Epithelial cell of esophagus (primary cell): ENCODE measurements at regions not wholly inside any gene's neighbourhood (a gene's known extent, or its start where the extent isn't known, plus 50 kb on each side); places are given as distances from the start of the nearest gene placed in this dataset.

Experiments
- DNase-seq: peaks from one replicate; pipeline ENCODE4 v3.0.0; 2010; ENCODE audit warnings: low read depth
- H3K4me3 ChIP-seq: 2 replicates; pipeline ENCODE4 v1.5.1; 2011; ENCODE audit warnings: mild to moderate bottlenecking, low read length, control low read depth
- TF ChIP-seq, protein P1 (sequence below): IDR thresholded peaks from 2 replicates; pipeline ENCODE4 v1.5.1; 2011; ENCODE audit warnings: low read depth, mild to moderate bottlenecking, low read length, control low read depth, inconsistent platforms; ENCODE audit not compliant: insufficient read depth; ENCODE audit errors: missing control alignments

DNA sequence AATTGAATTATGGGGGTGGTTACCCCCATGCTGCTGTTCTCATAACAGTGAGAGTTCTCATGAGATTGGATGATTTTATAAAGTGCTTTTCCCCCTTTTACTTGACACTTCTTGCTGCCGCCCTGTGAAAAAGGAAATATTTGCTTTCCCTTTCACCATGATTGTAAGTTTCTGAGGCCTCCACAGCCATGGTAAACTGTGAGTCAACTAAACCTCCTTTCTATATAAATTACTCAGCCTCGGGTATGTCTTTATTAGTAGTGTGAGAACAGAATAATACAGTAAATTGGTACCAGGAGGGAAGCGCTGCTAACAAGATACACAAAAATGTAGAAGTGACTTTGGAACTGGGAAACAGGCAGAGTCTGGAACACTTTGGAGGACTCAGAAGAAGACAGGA is 1070.8 kb downstream of the FAM133A start:
- TF ChIP-seq, protein P1, sequence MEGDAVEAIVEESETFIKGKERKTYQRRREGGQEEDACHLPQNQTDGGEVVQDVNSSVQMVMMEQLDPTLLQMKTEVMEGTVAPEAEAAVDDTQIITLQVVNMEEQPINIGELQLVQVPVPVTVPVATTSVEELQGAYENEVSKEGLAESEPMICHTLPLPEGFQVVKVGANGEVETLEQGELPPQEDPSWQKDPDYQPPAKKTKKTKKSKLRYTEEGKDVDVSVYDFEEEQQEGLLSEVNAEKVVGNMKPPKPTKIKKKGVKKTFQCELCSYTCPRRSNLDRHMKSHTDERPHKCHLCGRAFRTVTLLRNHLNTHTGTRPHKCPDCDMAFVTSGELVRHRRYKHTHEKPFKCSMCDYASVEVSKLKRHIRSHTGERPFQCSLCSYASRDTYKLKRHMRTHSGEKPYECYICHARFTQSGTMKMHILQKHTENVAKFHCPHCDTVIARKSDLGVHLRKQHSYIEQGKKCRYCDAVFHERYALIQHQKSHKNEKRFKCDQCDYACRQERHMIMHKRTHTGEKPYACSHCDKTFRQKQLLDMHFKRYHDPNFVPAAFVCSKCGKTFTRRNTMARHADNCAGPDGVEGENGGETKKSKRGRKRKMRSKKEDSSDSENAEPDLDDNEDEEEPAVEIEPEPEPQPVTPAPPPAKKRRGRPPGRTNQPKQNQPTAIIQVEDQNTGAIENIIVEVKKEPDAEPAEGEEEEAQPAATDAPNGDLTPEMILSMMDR = no peak

DNA sequence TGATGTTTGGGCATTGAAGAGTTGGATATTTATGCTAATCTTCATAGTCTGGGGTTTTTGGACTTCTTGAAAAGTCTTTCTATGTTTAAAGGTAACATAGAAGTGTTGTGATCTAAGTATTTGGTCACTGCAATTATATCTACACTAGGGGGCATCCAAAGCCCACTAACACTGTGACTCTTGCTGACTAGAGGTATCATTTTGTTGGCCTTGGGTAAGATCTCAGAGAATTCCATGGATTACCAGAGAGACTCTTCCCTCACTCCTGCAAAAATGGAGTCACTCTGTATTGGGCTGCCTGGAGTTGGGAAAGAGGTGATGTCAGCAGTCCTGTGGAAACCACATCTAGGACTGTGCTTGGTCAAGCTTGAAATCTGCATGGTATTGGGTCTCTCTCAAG is 1077.6 kb downstream of the FAM133A start:
- TF ChIP-seq, protein P1 = no peak
- DNase-seq = no peak
- H3K4me3 ChIP-seq = no peak overlapping the region

More for the DNA sequence above, 1070.8 kb downstream of the FAM133A start:
- H3K4me3 ChIP-seq = no peak overlapping the region
- DNase-seq = no peak

DNA sequence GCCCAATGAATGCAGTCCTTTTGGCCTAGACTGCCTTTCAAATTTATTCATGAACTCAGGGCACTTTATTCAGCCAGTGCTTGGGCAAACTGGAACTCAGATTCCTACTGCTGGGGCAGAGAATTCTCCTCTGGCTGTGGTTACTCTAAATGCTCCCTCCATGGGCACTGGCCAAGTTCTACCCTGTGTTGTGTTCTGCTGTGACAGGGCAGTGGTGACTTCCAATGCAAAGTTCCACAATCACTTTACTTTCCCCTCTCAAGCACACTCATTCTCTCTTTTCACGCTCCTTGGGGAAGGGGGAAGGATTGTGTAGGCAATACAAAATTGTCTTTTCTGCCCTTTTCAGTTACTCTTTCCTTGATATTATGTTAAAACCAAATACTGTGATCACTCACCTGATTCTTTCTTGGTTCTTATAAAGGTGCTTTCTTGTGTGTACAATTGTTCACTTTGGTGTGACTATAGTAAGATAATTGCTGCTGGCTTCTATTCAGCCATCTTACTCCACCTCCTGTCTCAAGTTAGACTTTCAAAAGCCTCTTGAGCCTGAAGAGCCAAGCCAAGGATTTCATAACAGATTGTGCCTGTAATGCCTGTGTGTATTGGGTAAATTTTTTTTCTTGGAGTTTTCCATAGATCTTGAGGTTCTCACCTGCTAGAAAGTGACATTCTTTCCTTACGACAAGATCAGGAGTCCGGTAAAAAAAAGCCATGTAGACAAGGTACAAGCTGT is 1078.6 kb downstream of the FAM133A start:
- H3K4me3 ChIP-seq = no peak overlapping the region
- DNase-seq = no peak
- TF ChIP-seq, protein P1 = no peak

- DNase-seq = no peak
- H3K4me3 ChIP-seq = no peak overlapping the region
- TF ChIP-seq, protein P1 = no peak
Observed at GRCh38 chrX:94758130-94758529, 1084.1 kb downstream of the FAM133A start.

GRCh38 chrX:94775640-94776039 is 1101.6 kb downstream of the FAM133A start:
- DNase-seq = no peak

GRCh38 chrX:94813541-94813940 is 1139.5 kb downstream of the FAM133A start:
- TF ChIP-seq, protein P1 = no peak
- no peak overlapping the region for H3K4me3 ChIP-seq
- no peak for DNase-seq

More at GRCh38 chrX:94775640-94776039, 1101.6 kb downstream of the FAM133A start:
- no peak overlapping the region for H3K4me3 ChIP-seq
- TF ChIP-seq, protein P1 = no peak

DNA sequence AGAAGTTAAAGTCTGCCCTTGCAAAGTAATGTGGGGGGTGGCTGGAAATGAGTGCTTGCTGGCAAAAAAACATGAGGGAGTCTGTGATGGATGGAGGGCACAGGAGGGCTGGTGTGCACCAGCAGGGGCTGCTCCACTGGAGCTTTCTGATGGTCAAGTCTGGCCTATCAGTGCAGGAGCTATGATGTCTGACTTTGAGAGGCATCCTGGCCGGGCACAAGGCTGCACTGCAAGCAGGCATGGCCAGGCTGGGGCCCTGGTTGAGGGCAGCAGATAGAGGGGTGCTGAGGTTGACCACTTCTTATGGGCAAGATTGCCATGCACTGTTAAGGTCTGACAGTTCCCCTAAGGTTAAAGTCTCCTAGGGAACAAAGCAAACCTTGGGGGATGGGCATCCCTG is 1140.2 kb downstream of the FAM133A start:
- TF ChIP-seq, protein P1 = no peak
- no peak overlapping the region for H3K4me3 ChIP-seq
- no peak for DNase-seq
